HepG2 (cell line): ENCODE measurements at regions not wholly inside any gene's neighbourhood (a gene's known extent, or its start where the extent isn't known, plus 50 kb on each side); places are given as distances from the start of the nearest gene placed in this dataset.
A peak's percentile ranks its signal among the peaks of the same experiment; 100 is the strongest.

Source experiments
- ATAC-seq: fragments of 200-7000 bp; cut with Tn5 transposase; 3 replicates; pipeline ENCODE4 v1.9.1; 2020; ENCODE audit warnings: mild to moderate bottlenecking, moderate library complexity
- BruUV-seq: library from RNA; stranded (reverse); fragments of 400-500 nt; replicated peaks from 2 replicates; lab custom pipeline; 2021; lab: Mats Ljungman, UMichigan
- CTCF ChIA-PET: fragments of 300-600 bp; formaldehyde crosslinking; extraction: SDS; loops from one replicate; lab custom pipeline; 2021; ENCODE audit warnings: low total read pairs, inconsistent platforms, low intra/inter-chr PET ratio; lab: Yijun Ruan, JAX
- POLR2A ChIA-PET: fragments of 350-600 bp; sonication (Branson Sonifier 250); formaldehyde crosslinking; loops from one replicate; lab custom pipeline; 2020; ENCODE audit warnings: antibody characterized with exemption, inconsistent platforms; lab: Yijun Ruan, JAX
- DNase-seq: peaks from one replicate; pipeline ENCODE4 v3.0.0-alpha.2; 2015; ENCODE audit warnings: low spot score
- FAIRE-seq: peaks from 3 replicates; lab custom pipeline; 2011; peaks lifted over from hg19 to GRCh38; lab: Jason Lieb, UNC
- H2AFZ ChIP-seq: one replicate; pipeline ENCODE4 v1.6.1; 2011; ENCODE audit warnings: low read length, inconsistent platforms
- H3K27ac ChIP-seq: fragments of 300-600 bp; 3 replicates; pipeline ENCODE4 v1.8.0; 2011; ENCODE audit warnings: mixed run types, mild to moderate bottlenecking, mixed read lengths, low read length, inconsistent platforms; ENCODE audit not compliant: insufficient read depth; ENCODE audit errors: extremely low read length
- H3K27me3 ChIP-seq, 2 experiments: fragments of 200-600 bp in 1 of 2; 2 replicates in 1 of 2; 3 replicates in 1 of 2; pipeline versions ENCODE4 v1.6.0 to v1.8.0; 2011; ENCODE audit warnings: low read length in 2 of 2, mild to moderate bottlenecking in 2 of 2, moderate library complexity in 2 of 2, inconsistent platforms in 1 of 2; ENCODE audit not compliant: insufficient read depth in 2 of 2, control insufficient read depth in 1 of 2
- H3K36me3 ChIP-seq, 2 experiments: fragments of 200-600 bp in 1 of 2; replicated peaks in 1 of 2; 2 replicates in 1 of 2; 3 replicates in 1 of 2; pipeline versions ENCODE4 v1.5.1 to v1.8.0; 2011; ENCODE audit warnings: low read length in 2 of 2, inconsistent platforms in 1 of 2; ENCODE audit not compliant: insufficient read depth in 2 of 2, control insufficient read depth in 1 of 2
- H3K4me1 ChIP-seq: 2 replicates; pipeline ENCODE4 v1.5.1; 2012; ENCODE audit warnings: low read length, inconsistent platforms; ENCODE audit not compliant: insufficient read depth
- H3K4me2 ChIP-seq: 2 replicates; pipeline ENCODE4 v1.6.0; 2011; ENCODE audit warnings: low read depth, low read length, inconsistent platforms
- H3K4me3 ChIP-seq, 3 experiments: fragments of 200-600 bp in 1 of 3; sonication (generic), shearing (Covaris generic) in 1 of 3; replicated peaks in 1 of 3; 2 replicates each; pipeline ENCODE4 v1.5.1; 2011 to 2016; ENCODE audit warnings: low read length in 3 of 3, inconsistent platforms in 2 of 3, low read depth in 2 of 3, mild to moderate bottlenecking in 2 of 3, control low read depth in 1 of 3, mixed read lengths in 1 of 3; ENCODE audit not compliant: insufficient read depth in 1 of 3
- H3K79me2 ChIP-seq: one replicate; pipeline ENCODE4 v1.6.1; 2011; ENCODE audit warnings: low read length, inconsistent platforms; ENCODE audit not compliant: insufficient read depth
- H3K9ac ChIP-seq: 2 replicates; pipeline ENCODE4 v1.6.0; 2011; ENCODE audit warnings: mild to moderate bottlenecking, low read depth, low read length, inconsistent platforms; ENCODE audit not compliant: insufficient read depth
- H3K9me3 ChIP-seq: 2 replicates; pipeline ENCODE4 v1.5.1; 2012; ENCODE audit warnings: mild to moderate bottlenecking, low read length
- H4K20me1 ChIP-seq: 2 replicates; pipeline ENCODE4 v1.6.0; 2011; ENCODE audit warnings: inconsistent platforms, mild to moderate bottlenecking, low read length, moderate library complexity; ENCODE audit not compliant: insufficient read depth
- CEBPB ChIP-seq: IDR thresholded peaks from 2 replicates; pipeline ENCODE4 v1.6.1; 2011; ENCODE audit warnings: low read depth, low read length, improper control_type of control experiment, borderline replicate concordance
- ELF1 ChIP-seq: sonication (generic); formaldehyde crosslinking; IDR thresholded peaks from 2 replicates; pipeline ENCODE4 v1.4.0; 2020; ENCODE audit warnings: missing genetic modification reagents
- EP300 ChIP-seq, 3 experiments: sonication (generic) in 1 of 3; formaldehyde crosslinking in 1 of 3; IDR thresholded peaks; 2 replicates each; pipeline versions ENCODE4 v1.5.1 to v1.6.1; 2011 to 2020; ENCODE audit warnings: low read depth in 2 of 3, low read length in 2 of 3, borderline replicate concordance in 1 of 3, improper control_type of control experiment in 1 of 3, mild to moderate bottlenecking in 1 of 3, missing genetic modification reagents in 1 of 3, moderate library complexity in 1 of 3
- ERF ChIP-seq: IDR thresholded peaks from 2 replicates; pipeline ENCODE4 v1.6.1; 2018; ENCODE audit warnings: missing biosample characterization, missing genetic modification reagents
- ETV5 ChIP-seq: IDR thresholded peaks from 2 replicates; pipeline ENCODE4 v1.6.1; 2018; ENCODE audit warnings: missing biosample characterization, missing genetic modification reagents, inconsistent platforms, borderline replicate concordance
- FOSL2 ChIP-seq: sonication (generic); formaldehyde crosslinking; IDR thresholded peaks from 2 replicates; pipeline ENCODE4 v1.4.0; 2020; ENCODE audit warnings: missing genetic modification reagents
- RCOR2 ChIP-seq: IDR thresholded peaks from 2 replicates; pipeline ENCODE4 v1.6.1; 2016; ENCODE audit warnings: missing biosample characterization, missing genetic modification reagents
- ZNF576 ChIP-seq: sonication (generic); formaldehyde crosslinking; IDR thresholded peaks from 2 replicates; pipeline ENCODE4 v1.4.0; 2020; ENCODE audit warnings: mild to moderate bottlenecking, missing genetic modification reagents
- ZSCAN29 ChIP-seq: sonication (generic); formaldehyde crosslinking; conservative IDR thresholded peaks from 2 replicates; pipeline ENCODE4 v1.4.0; 2020; ENCODE audit warnings: mild to moderate bottlenecking, missing genetic modification reagents
- WGBS: methylation state at CpG from one replicate; pipeline ENCODE4 v1.1.6; 2017; ENCODE audit warnings: low lambda C conversion rate; 5-methylcytosine and 5-hydroxymethylcytosine counted together
- in situ Hi-C: cut with HindIII; loops from 2 replicates; pipeline ENCODE4 v1.10.0; 2017; ENCODE audit warnings: low pct_unique_long_range_greater_than_20kb; ENCODE audit not compliant: extremely low pct_ligation_motif_present
- intact Hi-C: fragments of 100-400 bp; cut with micrococcal nuclease; formaldehyde crosslinking; loops from one replicate; pipeline ENCODE4 v1.10.0; 2022; ENCODE audit not compliant: unreplicated experiment
- TF ChIP-seq, protein P1 (sequence below): IDR thresholded peaks from 2 replicates; pipeline ENCODE4 v1.6.1; 2016

GRCh38 chr18:39675906-39676305, 2110.3 kb upstream of the CELF4 start (continued):
- TF ChIP-seq ZNF576 (CRISPR knock-in tag) (no peak), ERF (CRISPR knock-in tag) (no peak), ELF1 (no peak)

GRCh38 chr18:39675368-39675767, 2109.8 kb upstream of the CELF4 start:
- Histone ChIP-seq H4K20me1 (no peaks in the 10 kb centered on the region), H3K9ac (no peak overlapping the region), H3K9me3 (no peaks in the 10 kb centered on the region), H3K4me2 (no peak overlapping the region), H3K27ac (no peak overlapping the region), H3K79me2 (no peaks in the 10 kb centered on the region), H3K4me3 (no peak overlapping the region), H3K36me3 (0 out of 5 replicates have a peak, but pooled peaks cover 0 to 3% of the 10 kb centered on the region in 2 experiments), H3K27me3 (no peaks in the 10 kb centered on the region), H2AFZ (no peak overlapping the region), H3K4me1 (0 out of 2 replicates have a peak, but pooled peaks cover 7% of the 10 kb centered on the region)
- ChIA-PET POLR2A (no interaction called here), CTCF (no interaction called here)
- in situ Hi-C loops = no loop called here
- no TSS peak for BruUV-seq
- DNase-seq (peak; percentile 4), FAIRE-seq (no peak), ATAC-seq (peak; percentile 56; the same call in 1 of the 3 replicates)
- intact Hi-C loops = no loop called here
- no peak for TF ChIP-seq RCOR2 (CRISPR knock-in tag)
- no peak for TF ChIP-seq ETV5 (CRISPR knock-in tag)
- peak; percentile 59 for TF ChIP-seq FOSL2
- no peak for TF ChIP-seq ZSCAN29
- TF ChIP-seq, protein P1, sequence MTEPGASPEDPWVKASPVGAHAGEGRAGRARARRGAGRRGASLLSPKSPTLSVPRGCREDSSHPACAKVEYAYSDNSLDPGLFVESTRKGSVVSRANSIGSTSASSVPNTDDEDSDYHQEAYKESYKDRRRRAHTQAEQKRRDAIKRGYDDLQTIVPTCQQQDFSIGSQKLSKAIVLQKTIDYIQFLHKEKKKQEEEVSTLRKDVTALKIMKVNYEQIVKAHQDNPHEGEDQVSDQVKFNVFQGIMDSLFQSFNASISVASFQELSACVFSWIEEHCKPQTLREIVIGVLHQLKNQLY = no peak
- WGBS = 81% methylated on average over 3 of the region's 3 CpGs

- in situ Hi-C loops = no loop called here
- no TSS peak for BruUV-seq
- H3K27ac ChIP-seq = no peak overlapping the region
- FAIRE-seq (no peak), ATAC-seq (no peak), DNase-seq (no peak)
- WGBS = 97% methylated on average over 3 of the region's 3 CpGs
- no peaks in the 10 kb centered on the region for H3K9me3 ChIP-seq
- ChIA-PET CTCF (no interaction called here), POLR2A (no interaction called here)
- no peaks in the 10 kb centered on the region for H3K36me3 ChIP-seq
- H3K79me2 ChIP-seq = no peaks in the 10 kb centered on the region
- no peak overlapping the region for H2AFZ ChIP-seq
- H3K4me3 ChIP-seq = no peak overlapping the region
- no peaks in the 10 kb centered on the region for H4K20me1 ChIP-seq
- no peaks in the 10 kb centered on the region for H3K27me3 ChIP-seq
- H3K9ac ChIP-seq = no peak overlapping the region
- H3K4me1 ChIP-seq = 0 out of 2 replicates have a peak, but pooled peaks cover 7% of the 10 kb centered on the region
- intact Hi-C loops = no loop called here
- no peak overlapping the region for H3K4me2 ChIP-seq
- TF ChIP-seq CEBPB = peak; percentile 65
- no peak for TF ChIP-seq EP300 (IDR thresholded peaks at IDR 0.05; ENCODE audit: low read depth in 2 of 2, low read length in 2 of 2)
- TF ChIP-seq EP300 (CRISPR knock-in tag; IDR thresholded peaks at IDR 0.05; ENCODE audit: borderline replicate concordance) = no peak
- TF ChIP-seq, all 625 proteins: peak for 1
Measured at GRCh38 chr18:39672171-39672570, 2106.6 kb upstream of the CELF4 start.
